ENCODE measurements at regions not wholly inside any gene's neighbourhood (a gene's known extent, or its start where the extent isn't known, plus 50 kb on each side); places are given as distances from the start of the nearest gene placed in this dataset.

DNA sequence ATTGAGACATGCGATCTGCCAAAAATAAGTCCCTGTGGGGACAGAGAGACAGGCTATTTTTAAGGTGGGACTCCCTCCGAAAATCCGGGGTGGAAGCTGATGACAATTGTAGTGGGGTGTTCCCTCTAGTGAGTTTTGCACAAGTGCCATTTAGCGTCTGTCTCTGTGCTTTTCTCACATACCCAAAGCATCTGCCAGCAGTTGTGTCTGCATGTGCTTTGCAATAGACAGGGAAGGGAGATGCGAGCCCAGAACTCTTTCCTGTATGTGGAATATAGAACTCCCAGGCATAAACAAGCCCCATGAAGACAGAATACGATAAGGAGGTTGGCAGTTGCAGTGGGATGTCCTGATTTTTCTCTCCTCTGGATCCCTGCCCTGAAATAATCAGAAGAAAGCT is 282.7 kb upstream of the XYLT1 start:
- Mint-ChIP-seq H3K36me3 (ENCODE audit: insufficient read depth, unreplicated experiment) (no peaks in the 10 kb centered on the region), H3K9me3 (ENCODE audit: unreplicated experiment) (peaks cover 24% of the 10 kb centered on the region), H3K4me3 (ENCODE audit: unreplicated experiment) (no peak overlapping the region), H3K4me1 (ENCODE audit: insufficient read depth, unreplicated experiment) (no peaks in the 10 kb centered on the region), H3K27ac (ENCODE audit: low read depth, unreplicated experiment) (no peak overlapping the region), H3K27me3 (ENCODE audit: insufficient read depth, unreplicated experiment) (no peaks in the 10 kb centered on the region)
- intact Hi-C loops (cut with micrococcal nuclease), result no loop called here
- ChIA-PET CTCF (no interaction called here), POLR2A (no interaction called here)
- TF ChIP-seq, protein P1, sequence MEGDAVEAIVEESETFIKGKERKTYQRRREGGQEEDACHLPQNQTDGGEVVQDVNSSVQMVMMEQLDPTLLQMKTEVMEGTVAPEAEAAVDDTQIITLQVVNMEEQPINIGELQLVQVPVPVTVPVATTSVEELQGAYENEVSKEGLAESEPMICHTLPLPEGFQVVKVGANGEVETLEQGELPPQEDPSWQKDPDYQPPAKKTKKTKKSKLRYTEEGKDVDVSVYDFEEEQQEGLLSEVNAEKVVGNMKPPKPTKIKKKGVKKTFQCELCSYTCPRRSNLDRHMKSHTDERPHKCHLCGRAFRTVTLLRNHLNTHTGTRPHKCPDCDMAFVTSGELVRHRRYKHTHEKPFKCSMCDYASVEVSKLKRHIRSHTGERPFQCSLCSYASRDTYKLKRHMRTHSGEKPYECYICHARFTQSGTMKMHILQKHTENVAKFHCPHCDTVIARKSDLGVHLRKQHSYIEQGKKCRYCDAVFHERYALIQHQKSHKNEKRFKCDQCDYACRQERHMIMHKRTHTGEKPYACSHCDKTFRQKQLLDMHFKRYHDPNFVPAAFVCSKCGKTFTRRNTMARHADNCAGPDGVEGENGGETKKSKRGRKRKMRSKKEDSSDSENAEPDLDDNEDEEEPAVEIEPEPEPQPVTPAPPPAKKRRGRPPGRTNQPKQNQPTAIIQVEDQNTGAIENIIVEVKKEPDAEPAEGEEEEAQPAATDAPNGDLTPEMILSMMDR (IDR thresholded peaks at IDR 0.05; ENCODE audit: unreplicated experiment), result no peak
- no peak for DNase-seq (ENCODE audit: unreplicated experiment)
- no TSS peak for BruUV-seq (replicated peaks)

DNA sequence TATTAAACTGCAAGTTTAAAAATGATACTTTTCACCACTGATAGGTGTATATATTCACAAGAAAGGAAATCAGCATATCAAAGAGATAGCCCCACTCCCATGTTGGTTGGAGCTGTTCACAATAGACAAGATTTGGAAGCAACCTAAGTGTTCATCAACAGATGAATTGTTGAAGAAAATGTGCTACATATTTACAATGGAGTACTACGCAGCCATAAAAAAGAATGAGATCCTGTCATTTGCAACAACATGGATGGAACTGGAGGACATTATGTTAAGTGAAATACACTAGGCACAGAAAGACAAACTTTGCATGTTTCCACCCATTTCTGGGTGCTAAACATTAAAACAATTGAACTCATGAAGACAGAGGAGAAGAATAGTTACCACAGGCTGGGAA is 278.9 kb upstream of the XYLT1 start:
- intact Hi-C loops (cut with micrococcal nuclease), result no loop called here
- TF ChIP-seq, protein P1 (IDR thresholded peaks at IDR 0.05; ENCODE audit: unreplicated experiment), result no peak
- no TSS peak for BruUV-seq (replicated peaks)
- H3K4me3 Mint-ChIP-seq (ENCODE audit: unreplicated experiment), result no peak overlapping the region
- no peak overlapping the region for H3K27ac Mint-ChIP-seq (ENCODE audit: low read depth, unreplicated experiment)
- ChIA-PET CTCF (no interaction called here), POLR2A (no interaction called here)
- H3K4me1 Mint-ChIP-seq (ENCODE audit: insufficient read depth, unreplicated experiment), result no peaks in the 10 kb centered on the region
- peaks cover 19% of the 10 kb centered on the region for H3K9me3 Mint-ChIP-seq (ENCODE audit: unreplicated experiment)
- H3K27me3 Mint-ChIP-seq (ENCODE audit: insufficient read depth, unreplicated experiment), result no peaks in the 10 kb centered on the region
- no peaks in the 10 kb centered on the region for H3K36me3 Mint-ChIP-seq (ENCODE audit: insufficient read depth, unreplicated experiment)
- DNase-seq (ENCODE audit: unreplicated experiment), result no peak

DNA sequence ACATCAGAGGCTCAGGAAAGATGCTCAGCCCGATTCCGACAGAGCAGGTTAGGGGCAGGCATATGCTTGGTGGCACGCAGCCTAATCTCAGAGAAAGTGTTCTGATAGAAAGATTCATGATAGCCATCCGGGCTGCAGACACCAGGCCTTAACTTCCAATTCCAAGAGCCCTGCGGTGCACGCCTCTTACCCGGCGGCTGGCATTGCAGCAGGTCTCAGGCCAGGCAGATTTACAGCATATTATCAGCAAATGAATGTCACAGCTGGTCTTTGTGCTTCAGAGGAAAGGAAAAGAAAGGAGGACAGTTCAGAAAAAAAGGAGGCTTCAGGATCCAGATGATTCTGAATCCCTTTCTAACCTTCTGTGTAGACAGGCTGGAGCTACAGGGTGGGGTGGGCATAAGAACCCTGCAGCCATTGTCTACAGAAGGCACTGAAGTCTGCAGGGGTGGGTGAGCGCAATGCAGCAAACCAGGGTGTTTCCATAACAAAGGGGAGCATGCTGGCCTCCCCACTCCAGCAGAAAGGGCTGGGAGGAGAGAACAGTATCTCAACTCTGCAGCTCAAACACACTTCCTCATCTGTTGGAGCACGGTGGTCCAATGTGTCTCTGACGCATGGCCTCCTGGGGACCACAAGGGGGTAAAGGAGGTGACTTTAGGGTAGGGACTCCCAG is 277.4 kb upstream of the XYLT1 start:
- Mint-ChIP-seq H3K27me3 (ENCODE audit: insufficient read depth, unreplicated experiment) (no peaks in the 10 kb centered on the region), H3K36me3 (ENCODE audit: insufficient read depth, unreplicated experiment) (no peaks in the 10 kb centered on the region), H3K4me1 (ENCODE audit: insufficient read depth, unreplicated experiment) (no peaks in the 10 kb centered on the region), H3K4me3 (ENCODE audit: unreplicated experiment) (no peak overlapping the region), H3K9me3 (ENCODE audit: unreplicated experiment) (peaks cover 15% of the 10 kb centered on the region), H3K27ac (ENCODE audit: low read depth, unreplicated experiment) (no peak overlapping the region)
- no TSS peak for BruUV-seq (replicated peaks)
- POLR2A ChIA-PET, result no interaction called here
- intact Hi-C loops (cut with micrococcal nuclease), result no loop called here
- no peak for DNase-seq (ENCODE audit: unreplicated experiment)
- CTCF ChIA-PET, result no interaction called here
- TF ChIP-seq, protein P1 (IDR thresholded peaks at IDR 0.05; ENCODE audit: unreplicated experiment), result no peak

DNA sequence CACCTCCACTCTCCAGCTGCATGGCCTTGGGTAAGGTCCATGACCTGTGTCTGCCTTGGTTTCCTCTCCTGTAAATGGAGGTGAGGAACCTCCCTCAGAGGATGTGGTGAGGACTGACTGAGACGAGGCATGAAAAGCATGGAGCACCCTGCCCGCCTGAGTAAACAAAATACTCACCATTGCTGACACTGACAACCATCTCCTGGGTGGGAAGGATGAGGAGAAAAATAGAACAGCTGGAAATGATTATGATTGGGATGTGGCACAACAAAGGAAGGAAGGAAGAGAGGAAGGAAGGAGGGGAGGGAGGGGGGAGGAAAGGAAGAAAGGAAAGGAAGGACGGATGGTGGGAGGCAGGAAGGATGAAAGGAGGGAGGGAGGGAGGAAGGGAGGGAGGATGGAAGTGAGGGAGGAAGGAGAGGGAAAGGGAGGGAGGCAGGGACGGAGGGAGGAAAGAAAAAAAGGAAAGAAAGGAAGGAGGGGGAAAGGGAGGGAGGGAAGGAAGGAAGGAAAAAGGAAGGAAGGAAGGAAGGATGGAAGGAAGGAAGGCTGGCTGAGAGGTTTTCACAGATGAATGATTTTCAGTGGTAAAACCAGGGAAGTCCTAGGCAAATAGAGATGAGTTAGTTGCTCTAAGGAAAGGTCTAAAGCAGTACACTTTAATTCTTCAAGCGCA is 276.5 kb upstream of the XYLT1 start:
- ChIA-PET POLR2A (no interaction called here), CTCF (no interaction called here)
- Mint-ChIP-seq H3K9me3 (ENCODE audit: unreplicated experiment) (peaks cover 7% of the 10 kb centered on the region), H3K4me3 (ENCODE audit: unreplicated experiment) (no peak overlapping the region), H3K27me3 (ENCODE audit: insufficient read depth, unreplicated experiment) (no peaks in the 10 kb centered on the region), H3K36me3 (ENCODE audit: insufficient read depth, unreplicated experiment) (no peaks in the 10 kb centered on the region), H3K27ac (ENCODE audit: low read depth, unreplicated experiment) (no peak overlapping the region), H3K4me1 (ENCODE audit: insufficient read depth, unreplicated experiment) (no peaks in the 10 kb centered on the region)
- no peak for DNase-seq (ENCODE audit: unreplicated experiment)
- BruUV-seq (replicated peaks), result no TSS peak
- TF ChIP-seq, protein P1 (IDR thresholded peaks at IDR 0.05; ENCODE audit: unreplicated experiment), result no peak
- intact Hi-C loops (cut with micrococcal nuclease), result no loop called here

Data from MCF 10A (cell line).